Activated CD4-positive, alpha-beta T cell treated with anti-CD3 and anti-CD28 coated beads, Interleukin-2, amount 50 U/mL, for 48 hours (primary cell): ENCODE measurements at regions not wholly inside any gene's neighbourhood (a gene's known extent, or its start where the extent isn't known, plus 50 kb on each side); places are given as distances from the start of the nearest gene placed in this dataset.

Experiments used
- DNase-seq, 2 experiments: peaks; one replicate each; pipeline ENCODE4 v3.0.0-alpha.2; 2020

DNA sequence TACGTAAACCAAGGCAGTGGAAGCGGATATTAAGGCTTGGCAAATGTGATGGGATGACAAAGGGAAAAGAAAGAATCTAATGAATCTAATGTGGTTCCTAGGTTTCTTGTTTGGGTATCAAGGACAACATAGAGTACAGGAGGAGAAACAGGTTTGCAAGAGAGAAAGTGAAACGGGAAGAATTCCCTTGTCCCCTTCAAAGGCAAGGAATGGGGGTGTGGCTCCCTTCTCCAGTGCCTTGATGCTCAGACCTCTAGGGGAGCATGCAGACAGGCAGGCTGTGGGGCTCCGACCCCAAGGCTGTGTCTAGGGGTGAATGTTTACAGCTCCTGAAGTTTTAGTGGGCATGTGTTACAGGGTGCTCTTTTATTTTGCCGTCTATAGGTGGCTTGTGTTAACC is 317.5 kb upstream of the HSF2 start:
- DNase-seq = no peak

DNA sequence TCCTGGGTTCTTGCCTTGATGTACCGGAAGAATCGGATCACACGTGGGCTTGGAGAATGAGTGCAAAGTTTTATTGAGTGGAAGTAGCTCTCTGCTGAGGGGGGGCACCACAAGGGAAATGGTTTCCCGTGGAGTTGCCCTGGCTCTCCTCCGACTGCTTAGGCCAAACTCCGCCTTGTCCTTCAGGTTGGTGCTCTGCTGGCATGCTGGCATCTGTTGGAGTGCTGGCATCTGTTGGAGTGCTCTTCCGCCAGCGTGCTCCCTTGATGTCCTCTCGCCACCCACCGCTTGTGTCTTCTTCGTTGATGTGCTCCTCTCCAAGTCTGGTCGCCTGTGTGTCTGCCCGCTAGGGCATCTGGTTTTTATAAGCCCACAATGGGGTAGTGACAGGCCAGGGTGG is 317.1 kb upstream of the HSF2 start:
- no peak for DNase-seq

DNA sequence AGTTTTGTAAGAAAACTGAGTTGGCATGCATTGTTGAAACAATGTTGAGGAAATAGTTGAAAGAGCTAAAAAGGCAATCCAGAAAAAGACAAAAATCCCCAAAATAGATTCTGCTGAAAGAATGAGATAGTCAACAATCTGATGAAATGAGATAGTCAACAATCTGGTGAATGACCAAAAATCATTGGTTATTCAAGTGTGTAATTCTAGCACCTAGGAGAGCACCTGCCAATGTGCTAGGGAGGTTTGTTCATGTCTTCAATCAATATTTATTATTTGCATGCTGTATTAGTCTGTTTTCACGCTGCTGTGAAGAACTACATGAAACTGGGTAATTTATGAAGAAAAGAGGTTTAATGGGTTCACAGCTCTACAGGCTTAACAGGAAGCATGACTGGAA is 307.1 kb upstream of the HSF2 start:
- no peak for DNase-seq

DNA sequence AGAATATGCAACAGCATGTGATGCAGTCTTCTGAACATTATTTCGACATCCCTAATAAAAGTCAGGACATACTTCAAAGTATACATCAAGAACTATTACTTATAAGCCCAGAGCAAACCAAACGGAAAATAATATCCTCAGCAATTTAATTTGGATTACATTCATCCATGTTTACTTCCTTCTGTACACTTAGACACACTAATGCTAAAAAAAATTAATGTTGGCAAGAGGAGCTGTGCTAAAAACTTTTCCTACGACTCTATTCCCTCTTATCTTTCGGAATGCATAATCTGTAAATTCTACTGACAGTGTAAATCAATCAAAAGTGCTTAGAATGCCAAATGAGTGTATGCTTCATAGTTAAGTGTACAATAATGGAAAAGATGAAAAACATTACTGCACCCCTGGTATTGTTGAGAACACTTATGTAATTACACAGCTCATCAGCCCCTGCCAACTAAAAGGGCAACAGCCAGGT is 301.2 kb upstream of the HSF2 start:
- DNase-seq = no peak

DNA sequence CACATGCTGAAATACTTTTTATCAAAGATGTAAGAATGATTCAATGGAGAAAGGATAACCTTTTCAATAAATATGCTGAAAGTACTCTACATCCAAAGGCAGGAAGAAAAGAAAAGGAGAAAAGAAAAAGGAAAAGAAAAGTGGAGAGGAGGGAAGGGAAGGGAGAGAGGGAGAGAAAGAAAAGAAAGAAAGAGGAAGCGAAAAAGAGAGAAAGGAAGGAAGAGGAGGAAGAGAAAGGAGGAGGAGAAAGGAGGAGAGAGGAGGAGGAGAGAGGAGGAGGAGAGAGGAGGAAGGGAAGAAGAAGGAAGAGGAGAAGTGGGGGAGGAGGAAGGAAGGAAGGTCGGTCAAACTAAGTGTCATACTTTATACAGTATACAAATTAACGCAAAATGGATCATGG is 297.4 kb upstream of the HSF2 start:
- DNase-seq = no peak

DNA sequence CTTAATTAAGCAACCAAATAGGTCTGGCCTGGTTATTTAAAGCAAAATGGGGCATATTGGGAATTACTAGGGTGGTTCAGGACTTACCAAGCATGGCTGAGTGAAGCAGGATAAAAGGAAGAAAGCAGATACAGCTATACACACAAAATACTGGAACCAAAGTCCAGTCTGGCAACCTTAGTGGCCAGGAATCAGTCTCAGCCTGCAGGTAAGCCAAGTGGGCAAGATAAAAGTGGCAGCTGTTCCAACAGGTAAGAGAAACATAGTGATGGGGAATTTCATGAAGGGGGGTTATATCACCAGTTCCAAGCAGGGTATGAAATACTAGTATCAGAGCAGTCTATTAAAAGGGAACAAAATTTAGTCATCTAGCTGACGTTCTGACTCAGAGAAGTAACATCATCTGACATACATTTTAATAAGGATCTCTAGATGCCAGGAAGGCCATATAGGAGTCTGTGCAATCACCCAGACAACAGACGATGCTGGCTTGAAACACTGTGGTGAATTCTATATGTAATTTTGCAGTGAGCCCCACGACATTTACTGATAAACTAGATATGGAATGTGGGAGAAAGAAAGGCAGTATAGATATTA is 292.1 kb upstream of the HSF2 start:
- DNase-seq = no peak

DNA sequence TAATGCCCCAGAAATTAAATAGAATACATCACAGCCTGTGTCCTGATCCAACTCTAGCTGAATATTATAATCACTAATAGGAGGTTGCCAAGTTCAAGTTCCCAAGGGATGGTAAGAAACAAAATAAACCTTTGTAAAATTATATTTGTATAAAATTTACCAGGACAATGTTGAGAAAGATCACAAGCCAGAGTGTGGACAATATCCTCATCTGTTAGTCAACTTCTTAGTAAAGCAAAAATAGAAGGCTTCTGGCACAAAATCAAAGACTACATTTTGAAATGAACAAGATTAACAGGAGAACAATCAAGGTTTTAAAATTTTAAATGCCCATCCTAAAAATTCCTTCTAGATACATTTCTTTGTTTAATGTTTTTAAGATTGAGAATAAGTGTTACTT is 290.4 kb upstream of the HSF2 start:
- DNase-seq = no peak

DNA sequence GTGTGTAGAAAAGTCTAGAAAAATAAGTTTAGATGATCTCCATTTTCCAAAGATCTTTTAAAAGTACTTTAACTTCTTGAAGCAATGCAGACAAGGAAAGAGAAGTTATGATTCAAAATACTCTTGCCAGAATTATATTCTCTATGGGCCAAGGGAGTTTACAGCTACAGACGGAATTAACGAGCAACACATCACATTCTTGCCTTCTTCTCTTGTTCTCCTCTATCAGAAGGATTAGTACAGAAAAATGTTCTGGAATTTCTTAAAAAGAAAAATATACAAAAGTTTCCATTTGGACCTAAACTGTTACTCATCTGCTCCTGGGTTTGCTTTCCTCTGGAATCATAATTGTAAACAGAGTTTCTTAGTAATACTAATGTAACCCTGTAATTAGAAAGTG is 284.7 kb upstream of the HSF2 start:
- DNase-seq = no peak

DNA sequence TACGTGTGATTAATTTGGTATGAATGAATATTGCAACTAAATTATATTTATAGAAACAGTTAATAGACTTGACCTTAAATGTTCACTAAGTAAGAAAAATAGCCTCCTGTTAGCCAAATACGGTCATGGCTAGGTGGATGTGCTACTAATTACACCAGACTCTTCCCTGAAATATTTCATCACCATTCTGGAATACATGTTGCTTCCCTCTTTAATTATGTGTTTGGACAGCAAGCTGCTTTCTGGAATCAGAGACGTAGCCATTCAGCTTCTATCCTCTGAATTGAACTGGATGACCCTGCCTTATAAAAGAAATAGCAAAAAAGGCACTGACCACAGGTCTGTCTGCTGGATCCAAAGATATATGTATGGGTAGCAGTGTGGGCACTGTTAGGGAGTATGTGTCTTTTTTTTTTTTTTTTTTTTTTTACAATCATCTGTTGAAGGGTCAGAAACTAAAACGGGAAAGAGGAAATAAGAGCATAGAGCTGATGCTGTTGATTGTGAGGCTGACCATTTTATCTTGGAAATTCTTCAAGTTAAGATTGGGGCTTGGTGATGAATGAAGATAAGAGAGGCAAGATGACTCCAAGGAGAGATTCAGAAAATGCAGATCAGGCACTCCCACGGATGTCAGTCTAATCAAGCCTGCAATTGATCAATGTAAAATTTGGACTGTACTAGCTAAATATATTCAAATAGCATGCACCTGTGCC is 283.2 kb upstream of the HSF2 start:
- DNase-seq = no peak

DNA sequence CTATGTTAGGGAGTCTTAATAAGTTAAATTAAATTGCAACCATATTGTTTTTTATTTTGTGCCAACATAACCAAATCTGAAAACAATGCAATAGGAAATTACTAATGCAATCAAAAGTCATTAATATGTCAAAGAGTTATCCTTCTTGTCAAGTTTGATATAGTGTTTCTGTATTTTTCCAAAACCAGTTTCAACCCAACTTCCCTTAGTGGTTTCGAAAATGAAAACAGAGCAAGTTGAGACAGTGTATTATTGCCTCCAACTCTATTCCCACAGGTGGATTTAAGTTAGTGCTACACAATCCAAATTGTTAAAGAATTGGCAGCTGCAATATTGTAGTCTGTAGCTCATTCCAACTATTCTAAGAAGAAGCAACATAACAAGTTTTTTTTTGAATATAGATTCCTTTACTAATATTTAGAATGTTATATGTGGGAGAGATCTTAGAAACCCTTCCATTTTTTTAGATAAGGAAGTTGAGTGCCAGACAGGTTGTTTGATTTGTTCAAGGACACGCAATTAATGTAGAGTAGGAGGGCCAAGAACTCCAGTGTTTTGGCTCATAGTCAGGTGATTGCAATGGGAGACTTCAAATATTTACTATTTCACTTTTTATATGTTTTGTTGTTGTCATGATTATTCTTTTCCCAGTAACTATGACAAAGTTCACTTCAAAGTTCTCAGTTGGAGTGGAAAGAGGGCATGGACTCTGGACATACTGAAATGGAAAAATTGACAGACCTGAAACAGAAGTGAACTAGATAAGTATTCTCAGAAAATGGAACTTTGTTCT is 282.4 kb upstream of the HSF2 start:
- no peak for DNase-seq

DNA sequence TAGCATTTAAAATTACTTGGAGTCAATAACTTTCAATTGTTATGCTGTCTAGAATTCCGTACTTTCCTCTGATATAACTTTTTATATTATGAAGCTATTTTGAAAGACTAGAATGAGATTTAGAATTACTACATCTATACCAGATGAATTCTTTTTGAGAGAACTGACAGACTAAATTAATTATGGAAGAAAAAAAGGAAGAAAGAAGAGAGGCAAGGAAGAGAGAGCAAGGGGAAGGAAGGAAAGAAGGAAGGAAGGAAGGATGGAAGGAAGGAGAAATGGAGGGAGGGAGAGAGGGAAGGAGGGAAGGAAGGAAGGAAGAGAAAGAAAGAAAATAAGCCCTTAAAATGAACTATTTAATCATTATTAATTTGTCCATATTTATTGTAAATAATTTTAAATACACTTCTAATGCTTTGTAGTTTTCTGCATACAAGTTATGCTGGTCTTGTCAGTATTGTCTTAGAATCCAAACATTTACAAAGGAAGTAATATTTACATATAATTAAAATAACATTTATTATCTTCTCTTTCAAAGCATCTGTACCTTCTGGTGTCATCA is 280.4 kb upstream of the HSF2 start:
- no peak for DNase-seq

DNA sequence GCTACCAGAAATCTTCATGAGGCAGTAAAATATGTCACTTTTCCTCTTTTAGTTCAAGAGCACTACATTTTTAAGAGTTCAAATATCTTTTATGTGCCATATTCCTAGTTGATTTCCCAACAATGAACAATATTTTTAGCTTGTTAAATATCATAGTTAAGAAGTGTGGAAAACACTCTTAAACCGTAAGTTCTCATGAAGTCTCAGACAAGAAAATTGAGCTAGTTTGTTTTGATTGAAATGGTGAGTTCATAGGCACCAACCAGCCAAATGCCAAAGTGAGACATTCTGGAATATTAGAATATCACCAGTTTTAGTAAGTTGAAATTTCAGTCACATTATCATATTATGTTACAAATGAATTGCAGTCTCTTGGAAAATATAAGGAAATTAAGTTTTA is 277.2 kb upstream of the HSF2 start:
- no peak for DNase-seq

DNA sequence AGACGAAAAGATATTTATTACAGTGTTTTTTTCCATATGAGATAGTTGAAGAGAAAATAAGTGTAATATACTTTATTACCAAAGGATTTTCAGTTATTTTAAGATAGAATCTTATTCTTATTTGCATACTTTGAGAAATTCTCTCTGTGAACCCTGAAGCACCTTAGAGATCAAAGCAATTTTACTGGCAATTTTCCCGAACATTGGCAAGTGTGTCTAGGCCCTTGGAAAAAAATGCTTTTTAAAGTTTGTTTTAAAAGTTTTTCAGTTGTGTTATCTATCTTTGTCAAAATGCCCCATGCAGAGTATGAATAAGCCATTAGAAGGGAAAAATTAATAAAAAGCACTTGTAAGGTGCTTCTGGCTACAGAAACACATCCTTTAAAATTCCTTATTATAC is 276.8 kb upstream of the HSF2 start:
- DNase-seq = no peak

DNA sequence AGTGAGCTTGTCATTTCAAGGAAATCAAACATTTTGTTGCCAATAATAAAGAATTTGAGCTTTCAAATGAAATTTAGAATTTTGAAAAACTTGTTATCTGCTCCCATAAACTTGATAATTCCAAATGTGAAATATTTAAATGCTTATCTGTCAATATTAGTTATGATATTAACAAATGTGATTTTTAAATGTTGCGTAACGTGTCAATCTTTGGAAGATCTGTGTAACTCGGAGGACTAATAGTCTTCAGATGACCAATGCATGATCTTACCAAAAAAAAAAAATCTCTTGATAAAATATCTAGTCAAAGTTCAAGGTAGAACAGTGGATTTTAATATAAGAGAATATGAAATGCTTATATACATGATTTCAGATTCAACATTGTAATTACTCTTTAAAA is 274.5 kb upstream of the HSF2 start:
- DNase-seq = no peak

DNA sequence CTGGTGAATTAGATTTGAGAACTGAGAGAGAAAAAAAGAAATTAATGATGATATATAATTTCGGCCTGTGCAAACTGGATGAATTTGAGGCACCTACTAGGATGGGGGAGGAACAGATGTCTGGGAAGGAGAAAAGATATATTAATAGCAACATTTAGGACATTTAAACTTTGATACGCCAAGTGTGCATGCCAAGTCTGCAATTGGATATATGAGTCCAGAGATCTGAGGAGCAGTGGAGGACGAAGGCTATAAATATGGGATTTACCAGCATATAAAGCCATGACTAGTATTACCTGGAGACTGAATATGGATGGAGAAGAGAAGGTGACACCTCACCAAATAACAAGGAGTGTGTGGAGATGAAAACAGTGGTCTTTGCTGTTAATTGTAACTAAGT is 272.6 kb upstream of the HSF2 start:
- no peak for DNase-seq

DNA sequence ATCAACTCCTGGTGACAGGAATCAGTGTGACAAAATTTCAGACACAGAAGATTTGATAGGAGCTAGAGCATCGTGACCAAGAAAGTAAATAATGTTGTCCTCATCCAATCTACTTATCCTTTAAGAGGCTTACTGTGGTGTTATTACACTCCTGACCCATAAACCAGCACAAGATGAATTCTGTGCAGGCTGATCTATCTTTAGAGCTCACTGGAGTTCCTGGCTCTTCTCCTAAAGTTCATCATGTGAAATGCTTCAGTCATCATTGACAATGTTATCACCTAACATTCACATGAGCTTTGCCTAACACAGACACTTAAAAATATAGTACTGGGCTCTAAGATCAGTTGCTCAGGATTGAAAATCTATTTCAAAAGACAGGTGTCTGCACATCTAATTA is 271.0 kb upstream of the HSF2 start:
- no peak for DNase-seq

DNA sequence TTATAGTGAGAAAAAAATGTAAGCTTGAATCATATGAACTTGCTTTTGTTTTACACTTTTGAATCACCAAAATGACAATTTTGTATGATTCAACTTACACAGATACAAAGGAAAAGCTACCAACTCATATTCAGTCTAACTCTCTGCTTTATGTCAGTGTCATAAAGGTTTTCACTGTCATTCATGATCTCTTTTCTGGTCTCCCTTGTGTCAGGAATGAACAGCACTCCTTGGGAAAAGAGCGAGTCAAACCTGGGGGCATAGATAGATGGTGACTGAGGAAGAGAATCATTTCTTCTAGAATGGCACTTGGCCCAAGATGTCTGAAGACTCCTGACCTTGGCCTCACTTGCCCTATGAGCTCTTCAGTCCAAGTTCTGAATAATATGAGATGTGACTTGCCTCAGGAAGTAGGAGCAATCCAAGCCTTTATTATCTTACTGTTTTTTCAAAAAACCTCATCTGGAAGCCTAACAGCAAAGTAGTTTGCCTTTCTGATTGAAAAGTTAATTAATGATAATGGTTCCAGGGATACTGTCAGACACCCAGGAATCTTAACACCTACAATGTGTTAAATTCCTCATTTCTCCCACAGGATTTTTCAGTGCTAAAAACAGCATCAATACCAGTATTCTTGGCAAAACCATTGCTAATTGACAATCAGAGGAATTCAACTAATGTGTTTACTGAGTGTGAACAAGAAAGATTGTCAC is 270.0 kb upstream of the HSF2 start:
- no peak for DNase-seq

DNA sequence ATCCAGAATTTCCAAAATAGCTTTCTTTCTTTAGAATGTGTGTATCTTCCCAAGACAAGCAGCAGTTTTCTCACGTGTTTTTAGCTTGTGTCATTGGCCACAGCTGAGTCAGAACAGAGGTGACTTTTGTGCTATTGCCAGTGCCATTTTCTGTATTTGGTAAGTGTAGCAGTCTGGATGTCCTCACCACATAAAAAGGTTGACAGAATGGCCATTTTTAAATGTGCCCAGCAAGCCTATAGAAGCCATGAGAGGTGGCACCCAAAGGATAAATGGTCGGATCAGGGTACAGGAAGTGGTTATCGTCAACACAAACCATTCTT is 269.5 kb upstream of the HSF2 start:
- DNase-seq = no peak

DNA sequence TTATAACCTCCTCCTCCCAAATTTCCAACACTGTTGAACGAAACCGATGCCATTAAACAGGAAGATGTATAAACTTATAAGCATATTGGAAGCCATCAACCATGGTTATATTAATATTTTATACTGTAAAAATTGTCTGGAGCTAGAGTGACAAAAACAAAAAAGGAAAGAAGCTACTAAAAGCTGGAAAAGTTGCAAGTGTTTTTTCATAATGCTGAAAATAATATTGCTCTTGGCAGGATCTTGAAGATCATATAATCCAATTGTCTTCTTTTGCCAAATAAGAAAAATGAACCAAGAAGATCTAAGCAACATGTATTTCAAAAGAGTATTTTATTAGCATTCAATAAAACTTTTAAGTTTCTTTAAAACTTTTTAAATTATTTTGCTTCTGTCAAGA is 268.9 kb upstream of the HSF2 start:
- DNase-seq = no peak

DNA sequence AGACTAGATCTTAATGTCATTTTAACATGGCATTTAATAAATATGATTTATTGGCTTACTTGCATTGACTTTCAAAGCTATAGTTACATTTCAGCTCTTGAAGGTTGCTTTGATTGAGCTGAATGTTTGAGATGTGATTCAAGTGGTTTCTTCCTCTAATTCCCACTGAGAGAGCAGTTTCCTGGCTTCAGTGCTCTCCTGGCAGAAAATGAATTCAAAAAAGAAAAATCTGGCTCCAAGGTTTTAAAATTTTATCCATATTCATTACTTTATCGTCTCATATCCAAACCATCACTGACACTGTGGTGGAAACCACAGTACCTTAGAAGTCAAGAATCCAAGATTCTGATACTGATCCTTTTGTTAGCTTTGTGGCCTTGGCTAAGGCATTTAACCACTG is 263.1 kb upstream of the HSF2 start:
- DNase-seq = no peak

DNA sequence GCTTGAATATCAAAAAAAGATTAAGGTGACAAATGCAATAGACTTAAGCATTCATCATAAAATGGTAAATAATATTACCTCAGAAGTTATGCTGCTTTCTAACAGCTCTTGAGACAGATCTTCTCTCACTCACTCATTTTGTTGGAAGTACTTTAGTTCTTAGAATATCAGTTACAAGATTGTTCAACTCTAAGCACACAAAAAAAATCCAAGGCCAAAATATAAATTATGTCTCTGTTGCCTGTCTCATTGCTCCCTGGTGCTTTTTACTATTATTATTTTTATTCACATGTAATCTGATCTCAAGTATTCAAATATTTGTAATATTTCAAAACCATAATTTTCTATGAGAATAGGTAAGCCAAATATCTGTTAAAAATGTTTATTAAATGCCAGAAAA is 259.4 kb upstream of the HSF2 start:
- no peak for DNase-seq

DNA sequence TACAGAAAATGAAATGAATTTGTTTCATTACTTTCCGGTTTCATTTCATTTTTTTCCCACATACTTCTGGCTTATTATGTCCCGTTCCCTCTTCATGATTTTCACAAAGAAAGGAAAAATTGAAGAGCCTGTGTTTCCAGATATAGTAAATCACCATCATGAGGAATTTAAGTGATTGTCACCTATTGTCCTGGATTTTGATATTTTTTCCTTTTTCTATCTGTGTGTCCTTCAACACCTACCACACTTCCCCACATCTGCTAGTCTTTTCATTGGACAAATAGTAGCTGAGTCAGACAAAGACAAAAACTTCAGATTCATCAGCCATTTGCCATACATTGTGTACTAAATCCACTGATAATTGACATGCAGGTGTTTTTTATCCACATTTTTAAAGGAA is 258.2 kb upstream of the HSF2 start:
- no peak for DNase-seq

DNA sequence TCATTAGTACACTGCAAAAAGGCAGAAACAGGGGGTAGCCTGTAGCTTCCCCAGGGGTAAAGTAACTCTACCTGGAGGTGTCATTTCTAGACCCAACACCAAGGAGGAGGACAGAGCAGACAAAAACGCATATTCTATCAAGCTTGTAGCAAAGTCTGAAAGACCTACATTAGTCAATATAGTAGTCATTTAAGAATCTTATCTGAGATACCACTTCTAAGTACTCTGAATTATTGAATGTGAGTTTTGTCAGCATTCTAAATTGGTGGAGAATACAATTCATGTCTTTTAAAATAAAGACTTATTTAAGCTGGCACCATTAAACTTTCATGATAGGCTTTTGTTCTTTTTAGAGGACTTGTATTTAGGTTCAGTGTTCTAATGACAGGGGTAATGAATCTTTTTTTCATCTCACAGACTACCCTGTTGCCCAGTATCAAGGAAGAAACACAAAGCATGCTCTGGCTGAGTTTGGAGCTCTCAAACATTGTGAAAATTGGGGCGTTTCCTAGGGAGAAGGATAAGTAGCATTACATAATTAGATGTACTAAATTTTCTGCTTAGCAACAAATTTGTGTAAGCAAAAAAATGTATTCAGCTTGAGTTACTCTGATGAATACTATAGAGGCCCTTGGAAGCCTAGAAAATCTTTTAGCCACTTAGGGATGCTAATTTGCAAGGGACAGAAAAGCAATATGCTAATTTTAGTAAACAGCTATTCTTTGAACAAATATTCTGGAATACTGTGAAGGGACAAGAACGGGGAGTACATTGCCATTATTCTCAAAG is 255.4 kb upstream of the HSF2 start:
- DNase-seq = no peak
